Fibroblast of upper back skin (primary cell): ENCODE measurements at regions not wholly inside any gene's neighbourhood (a gene's known extent, or its start where the extent isn't known, plus 50 kb on each side); places are given as distances from the start of the nearest gene placed in this dataset.
"Not testable (repeated sequence)": the region's sequence is repeated elsewhere in the genome, so short reads cannot be mapped to it uniquely, and the experiment has no call there.

Experiments used
- DNase-seq: peaks from one replicate; pipeline ENCODE4 v3.0.0-alpha.2; 2013

- no peak for DNase-seq
Observed at GRCh38 chr2:121147766-121148165, 137.2 kb downstream of the TFCP2L1 start.

- no peak for DNase-seq
Observed at GRCh38 chr2:121148481-121148880, 136.5 kb downstream of the TFCP2L1 start.

- DNase-seq, result no peak
Observed at GRCh38 chr2:121149384-121149783, 135.6 kb downstream of the TFCP2L1 start.

- DNase-seq, result no peak
Observed at GRCh38 chr2:121150126-121150525, 134.9 kb downstream of the TFCP2L1 start.

- no peak for DNase-seq
Observed at GRCh38 chr2:121150713-121151112, 134.3 kb downstream of the TFCP2L1 start.

GRCh38 chr2:121151311-121152109 is 133.5 kb downstream of the TFCP2L1 start:
- no peak for DNase-seq

- DNase-seq, result no peak
Observed at GRCh38 chr2:121152861-121153260, 132.1 kb downstream of the TFCP2L1 start.

- no peak for DNase-seq
Observed at GRCh38 chr2:121153516-121153915, 131.5 kb downstream of the TFCP2L1 start.

- no peak for DNase-seq
Observed at GRCh38 chr2:121155502-121156056, 129.4 kb downstream of the TFCP2L1 start.

GRCh38 chr2:121157481-121157880 is 127.5 kb downstream of the TFCP2L1 start:
- not testable (repeated sequence) for DNase-seq

GRCh38 chr2:121159291-121160071 is 125.5 kb downstream of the TFCP2L1 start:
- DNase-seq, result no peak

- DNase-seq, result peak; percentile 6
Observed at GRCh38 chr2:121160366-121160765, 124.6 kb downstream of the TFCP2L1 start.

- no peak for DNase-seq
Observed at GRCh38 chr2:121161272-121161671, 123.7 kb downstream of the TFCP2L1 start.

- no peak for DNase-seq
Observed at GRCh38 chr2:121162893-121163292, 122.1 kb downstream of the TFCP2L1 start.

- no peak for DNase-seq
Observed at GRCh38 chr2:121164042-121164441, 121.0 kb downstream of the TFCP2L1 start.

GRCh38 chr2:121165038-121165542 is 119.9 kb downstream of the TFCP2L1 start:
- no peak for DNase-seq
